ENCODE measurements at regions not wholly inside any gene's neighbourhood (a gene's known extent, or its start where the extent isn't known, plus 50 kb on each side); places are given as distances from the start of the nearest gene placed in this dataset.

GRCh38 chr7:106590209-106590816 lies 70.6 kb downstream of the CCDC71L start:
- TF ChIP-seq ZNF565 (CRISPR knock-in tag; conservative IDR thresholded peaks at IDR 0.05; ENCODE audit: low read depth) (no peak), ZFP30 (CRISPR knock-in tag; IDR thresholded peaks at IDR 0.05) (no peak), TOX (CRISPR knock-in tag; IDR thresholded peaks at IDR 0.05; ENCODE audit: borderline replicate concordance) (no peak), ARNTL (CRISPR knock-in tag; IDR thresholded peaks at IDR 0.05; ENCODE audit: borderline replicate concordance, low read depth) (no peak)
- ATAC-seq, result no peak

GRCh38 chr7:106589198-106589879 lies 71.6 kb downstream of the CCDC71L start:
- no peak for TF ChIP-seq POU6F1 (CRISPR knock-in tag; IDR thresholded peaks at IDR 0.05; ENCODE audit: borderline replicate concordance, low read depth)
- TF ChIP-seq ARNTL (CRISPR knock-in tag; IDR thresholded peaks at IDR 0.05; ENCODE audit: borderline replicate concordance, low read depth), result no peak
- no peak for TF ChIP-seq BACH2 (CRISPR knock-in tag; IDR thresholded peaks at IDR 0.05; ENCODE audit: borderline replicate concordance)
- no peak for TF ChIP-seq SNAI2 (CRISPR knock-in tag; IDR thresholded peaks at IDR 0.05)
- TF ChIP-seq GLIS3 (CRISPR knock-in tag; IDR thresholded peaks at IDR 0.05), result no peak
- TF ChIP-seq CSDC2 (CRISPR knock-in tag; IDR thresholded peaks at IDR 0.05), result no peak
- ATAC-seq, result no peak

GRCh38 chr7:106588422-106589197 lies 72.3 kb downstream of the CCDC71L start:
- ATAC-seq, result no peak
- TF ChIP-seq POU6F1 (CRISPR knock-in tag; IDR thresholded peaks at IDR 0.05; ENCODE audit: borderline replicate concordance, low read depth) (no peak), BACH2 (CRISPR knock-in tag; IDR thresholded peaks at IDR 0.05; ENCODE audit: borderline replicate concordance) (no peak), ZNF8 (CRISPR knock-in tag; IDR thresholded peaks at IDR 0.05) (no peak), TCF4 (CRISPR knock-in tag; IDR thresholded peaks at IDR 0.05; ENCODE audit: borderline replicate concordance) (no peak), ZFP30 (CRISPR knock-in tag; IDR thresholded peaks at IDR 0.05) (no peak), OSR1 (CRISPR knock-in tag; IDR thresholded peaks at IDR 0.05) (no peak)

GRCh38 chr7:106584914-106585759 lies 75.8 kb downstream of the CCDC71L start:
- TF ChIP-seq ARNTL (CRISPR knock-in tag; IDR thresholded peaks at IDR 0.05; ENCODE audit: borderline replicate concordance, low read depth) (no peak), ZFP3 (CRISPR knock-in tag; IDR thresholded peaks at IDR 0.05) (no peak), PPARA (CRISPR knock-in tag; IDR thresholded peaks at IDR 0.05; ENCODE audit: borderline replicate concordance) (no peak), ZNF70 (CRISPR knock-in tag; IDR thresholded peaks at IDR 0.05) (no peak), SNAI2 (CRISPR knock-in tag; IDR thresholded peaks at IDR 0.05) (no peak), ZNF8 (CRISPR knock-in tag; IDR thresholded peaks at IDR 0.05) (no peak), TOX (CRISPR knock-in tag; IDR thresholded peaks at IDR 0.05; ENCODE audit: borderline replicate concordance) (no peak), ZFP30 (CRISPR knock-in tag; IDR thresholded peaks at IDR 0.05) (no peak), CSDC2 (CRISPR knock-in tag; IDR thresholded peaks at IDR 0.05) (no peak), CREB5 (CRISPR knock-in tag; IDR thresholded peaks at IDR 0.05; ENCODE audit: low read depth) (no peak), BACH2 (CRISPR knock-in tag; IDR thresholded peaks at IDR 0.05; ENCODE audit: borderline replicate concordance) (no peak), ZC3H10 (CRISPR knock-in tag; IDR thresholded peaks at IDR 0.05) (no peak)
- no peak for ATAC-seq

All from SK-N-SH treated with all-trans-retinoic acid at 6 μM for 48 hours (cell line).